ENCODE measurements at regions not wholly inside any gene's neighbourhood (a gene's known extent, or its start where the extent isn't known, plus 50 kb on each side); places are given as distances from the start of the nearest gene placed in this dataset.

DNA sequence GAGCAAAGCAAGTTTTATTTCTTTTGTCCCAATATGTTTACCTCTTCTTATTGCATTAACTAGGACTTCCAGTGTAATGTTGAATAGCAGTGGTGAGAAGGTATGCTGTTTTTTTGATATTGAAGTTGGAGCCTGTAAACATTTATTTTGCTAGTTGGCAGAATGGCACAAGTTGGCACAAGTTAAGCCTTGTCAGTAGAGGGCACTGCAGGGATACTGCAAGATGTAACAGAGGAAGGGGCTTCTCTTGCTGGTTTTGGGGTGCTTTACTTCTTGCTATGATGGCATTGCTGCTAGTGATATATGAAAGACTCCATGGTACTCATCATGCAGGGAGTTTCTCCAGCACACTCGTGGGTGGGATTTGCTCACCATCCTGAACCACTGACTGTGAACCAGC is 327.3 kb upstream of the ARX start:
- Histone ChIP-seq H3K79me2 (ENCODE audit: insufficient read depth) (no peaks in the 10 kb centered on the region), H4K20me1 (ENCODE audit: insufficient read depth) (no peaks in the 10 kb centered on the region), H3K4me1 (ENCODE audit: insufficient read depth) (no peaks in the 10 kb centered on the region), H2AFZ (no peak overlapping the region), H3K36me3 (ENCODE audit: low read depth) (no peaks in the 10 kb centered on the region), H3K9me3 (ENCODE audit: low read depth) (no peaks in the 10 kb centered on the region), H3K27me3 (replicated peaks; ENCODE audit: insufficient read depth) (no peaks in the 10 kb centered on the region), H3K9ac (no peak overlapping the region), H3K4me2 (ENCODE audit: unreplicated experiment) (no peak overlapping the region), H3K27ac (no peak overlapping the region), H3K9me2 (ENCODE audit: insufficient read depth) (no peaks in the 10 kb centered on the region), H3F3A (ENCODE audit: insufficient read depth) (no peaks in the 10 kb centered on the region), H3K4me3 (no peak overlapping the region)
- no peak for DNase-seq
- in situ Hi-C loops (cut with MboI), result no loop called here
- 0% methylated on average over 1 of the region's 1 CpG for WGBS, 2 experiments (ENCODE audit: low coverage in 1 of 2, low lambda C conversion rate in 2 of 2, missing lambda C conversion rate in 2 of 2)
- TF ChIP-seq EZH2phosphoT487 (IDR thresholded peaks at IDR 0.05; ENCODE audit: insufficient read depth, low read depth) (no peak), EZH2 (IDR thresholded peaks at IDR 0.05; ENCODE audit: insufficient read depth, poor library complexity, severe bottlenecking) (no peak)

DNA sequence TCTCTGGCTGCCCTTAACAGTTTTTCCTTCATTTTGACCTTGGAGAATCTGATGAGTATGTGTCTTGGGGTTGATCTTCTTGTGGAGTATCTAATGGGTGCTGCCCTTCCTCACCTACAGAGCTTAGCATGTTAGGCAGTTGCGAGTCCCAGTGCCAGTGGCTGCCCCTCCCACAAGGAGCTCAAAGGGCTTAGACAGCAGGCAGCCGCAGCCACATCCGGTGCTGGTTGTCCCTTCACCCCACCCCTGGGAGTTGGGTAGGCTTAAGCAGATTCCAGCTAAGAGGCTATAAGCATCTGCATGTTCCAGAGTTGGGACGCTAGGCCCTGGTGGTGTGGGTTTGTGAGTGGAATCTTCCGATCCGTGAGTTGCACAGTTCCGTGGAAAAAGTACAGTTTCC is 322.1 kb upstream of the ARX start:
- TF ChIP-seq EZH2phosphoT487 (IDR thresholded peaks at IDR 0.05; ENCODE audit: insufficient read depth, low read depth), result no peak
- no peak for TF ChIP-seq EZH2 (IDR thresholded peaks at IDR 0.05; ENCODE audit: insufficient read depth, poor library complexity, severe bottlenecking)
- Histone ChIP-seq H3K4me3 (no peak overlapping the region), H3K9me3 (ENCODE audit: low read depth) (no peaks in the 10 kb centered on the region), H3K27ac (no peak overlapping the region), H3K4me2 (ENCODE audit: unreplicated experiment) (no peak overlapping the region), H3K36me3 (ENCODE audit: low read depth) (no peaks in the 10 kb centered on the region), H3K4me1 (ENCODE audit: insufficient read depth) (no peaks in the 10 kb centered on the region), H3K9ac (no peak overlapping the region), H3K79me2 (ENCODE audit: insufficient read depth) (no peaks in the 10 kb centered on the region), H2AFZ (no peak overlapping the region), H3K27me3 (replicated peaks; ENCODE audit: insufficient read depth) (no peaks in the 10 kb centered on the region), H3K9me2 (ENCODE audit: insufficient read depth) (no peaks in the 10 kb centered on the region), H3F3A (ENCODE audit: insufficient read depth) (no peaks in the 10 kb centered on the region), H4K20me1 (ENCODE audit: insufficient read depth) (no peaks in the 10 kb centered on the region)
- WGBS, 2 experiments (ENCODE audit: low coverage in 1 of 2, low lambda C conversion rate in 2 of 2, missing lambda C conversion rate in 2 of 2), result 47 to 71% methylated on average over 4 to 5 of the region's 7 CpGs
- DNase-seq, result no peak
- in situ Hi-C loops (cut with MboI), result no loop called here

DNA sequence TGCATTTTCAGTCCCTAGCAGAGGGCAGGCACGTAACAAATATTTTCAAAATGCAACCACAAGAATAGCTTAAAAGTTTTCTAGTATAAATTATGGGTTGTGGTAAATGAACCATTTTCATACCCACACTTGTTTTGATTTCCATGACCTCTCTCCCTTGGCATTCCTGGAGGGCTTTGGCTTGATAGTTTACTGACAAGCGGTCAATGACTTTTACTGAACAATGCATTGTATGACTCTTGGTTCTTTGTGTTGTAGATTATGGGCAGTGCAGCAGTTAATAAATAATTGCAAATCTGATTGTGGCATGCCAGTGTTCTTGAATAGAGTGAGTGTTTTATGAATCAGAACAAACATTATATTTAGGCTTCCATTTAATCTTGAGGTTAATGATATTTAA is 285.2 kb upstream of the ARX start:
- H3K27ac ChIP-seq, result no peak overlapping the region
- H3K9me2 ChIP-seq (ENCODE audit: insufficient read depth), result no peaks in the 10 kb centered on the region
- no peak overlapping the region for H3K9ac ChIP-seq
- no peaks in the 10 kb centered on the region for H3F3A ChIP-seq (ENCODE audit: insufficient read depth)
- H2AFZ ChIP-seq, result no peak overlapping the region
- H4K20me1 ChIP-seq (ENCODE audit: insufficient read depth), result no peaks in the 10 kb centered on the region
- H3K79me2 ChIP-seq (ENCODE audit: insufficient read depth), result no peaks in the 10 kb centered on the region
- TF ChIP-seq EZH2 (IDR thresholded peaks at IDR 0.05; ENCODE audit: insufficient read depth, poor library complexity, severe bottlenecking), result no peak
- TF ChIP-seq EZH2phosphoT487 (IDR thresholded peaks at IDR 0.05; ENCODE audit: insufficient read depth, low read depth), result no peak
- no peaks in the 10 kb centered on the region for H3K4me1 ChIP-seq (ENCODE audit: insufficient read depth)
- no peaks in the 10 kb centered on the region for H3K27me3 ChIP-seq (replicated peaks; ENCODE audit: insufficient read depth)
- H3K4me2 ChIP-seq (ENCODE audit: unreplicated experiment), result no peak overlapping the region
- DNase-seq, result no peak
- in situ Hi-C loops (cut with MboI), result no loop called here
- WGBS, 2 experiments (ENCODE audit: low coverage in 1 of 2, low lambda C conversion rate in 2 of 2, missing lambda C conversion rate in 2 of 2), result 33 to 38% methylated on average over 2 of the region's 2 CpGs
- no peaks in the 10 kb centered on the region for H3K9me3 ChIP-seq (ENCODE audit: low read depth)
- no peak overlapping the region for H3K4me3 ChIP-seq
- no peaks in the 10 kb centered on the region for H3K36me3 ChIP-seq (ENCODE audit: low read depth)

- no peak for DNase-seq
- Histone ChIP-seq H3K9me3 (ENCODE audit: low read depth) (no peaks in the 10 kb centered on the region), H3K4me2 (ENCODE audit: unreplicated experiment) (no peak overlapping the region), H3K9me2 (ENCODE audit: insufficient read depth) (no peaks in the 10 kb centered on the region), H3K4me1 (ENCODE audit: insufficient read depth) (no peaks in the 10 kb centered on the region), H3K4me3 (no peak overlapping the region), H3K27ac (no peak overlapping the region), H3K9ac (no peak overlapping the region), H3K79me2 (ENCODE audit: insufficient read depth) (no peaks in the 10 kb centered on the region), H3K27me3 (replicated peaks; ENCODE audit: insufficient read depth) (no peaks in the 10 kb centered on the region), H3K36me3 (ENCODE audit: low read depth) (no peaks in the 10 kb centered on the region), H3F3A (ENCODE audit: insufficient read depth) (no peaks in the 10 kb centered on the region), H4K20me1 (ENCODE audit: insufficient read depth) (no peaks in the 10 kb centered on the region), H2AFZ (no peak overlapping the region)
- WGBS, 2 experiments (ENCODE audit: low coverage in 1 of 2, low lambda C conversion rate in 2 of 2, missing lambda C conversion rate in 2 of 2), result 0% methylated on average over 1 of the region's 1 CpG
- in situ Hi-C loops (cut with MboI), result no loop called here
- TF ChIP-seq EZH2 (IDR thresholded peaks at IDR 0.05; ENCODE audit: insufficient read depth, poor library complexity, severe bottlenecking) (no peak), EZH2phosphoT487 (IDR thresholded peaks at IDR 0.05; ENCODE audit: insufficient read depth, low read depth) (no peak)
These were observed 281.1 kb upstream of the ARX start for GRCh38 chrX:25296850-25297249.

DNA sequence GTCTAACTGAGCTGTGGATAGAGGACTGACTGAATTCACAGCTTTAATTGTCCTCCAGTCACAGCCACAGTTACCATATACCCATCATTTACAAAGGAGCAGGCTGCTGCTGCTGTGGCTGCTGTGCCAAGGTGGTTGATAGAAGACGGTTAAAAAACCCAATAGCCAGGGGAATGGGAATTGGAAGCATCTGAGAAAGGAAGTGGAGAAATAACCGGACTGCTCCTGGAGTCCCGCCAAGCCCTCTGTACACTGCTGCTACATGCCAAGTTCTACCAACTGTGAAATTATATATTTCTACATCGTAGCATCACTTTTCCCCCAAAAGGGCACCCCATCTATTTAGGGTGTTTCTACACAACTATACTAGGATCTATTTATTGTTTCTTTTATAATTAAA is 279.7 kb upstream of the ARX start:
- no peak for TF ChIP-seq EZH2phosphoT487 (IDR thresholded peaks at IDR 0.05; ENCODE audit: insufficient read depth, low read depth)
- no peak for TF ChIP-seq EZH2 (IDR thresholded peaks at IDR 0.05; ENCODE audit: insufficient read depth, poor library complexity, severe bottlenecking)
- no peaks in the 10 kb centered on the region for H3K9me3 ChIP-seq (ENCODE audit: low read depth)
- H3K9me2 ChIP-seq (ENCODE audit: insufficient read depth), result no peaks in the 10 kb centered on the region
- WGBS, 2 experiments (ENCODE audit: low coverage in 1 of 2, low lambda C conversion rate in 2 of 2, missing lambda C conversion rate in 2 of 2), result 16 to 19% methylated on average over 4 of the region's 4 CpGs
- H3K4me3 ChIP-seq, result no peak overlapping the region
- DNase-seq, result no peak
- H3K4me2 ChIP-seq (ENCODE audit: unreplicated experiment), result no peak overlapping the region
- H3K4me1 ChIP-seq (ENCODE audit: insufficient read depth), result no peaks in the 10 kb centered on the region
- H4K20me1 ChIP-seq (ENCODE audit: insufficient read depth), result no peaks in the 10 kb centered on the region
- H3K27ac ChIP-seq, result no peak overlapping the region
- no peaks in the 10 kb centered on the region for H3K79me2 ChIP-seq (ENCODE audit: insufficient read depth)
- no peaks in the 10 kb centered on the region for H3K36me3 ChIP-seq (ENCODE audit: low read depth)
- H2AFZ ChIP-seq, result no peak overlapping the region
- no peaks in the 10 kb centered on the region for H3F3A ChIP-seq (ENCODE audit: insufficient read depth)
- in situ Hi-C loops (cut with MboI), result no loop called here
- no peaks in the 10 kb centered on the region for H3K27me3 ChIP-seq (replicated peaks; ENCODE audit: insufficient read depth)
- no peak overlapping the region for H3K9ac ChIP-seq

Data from GM23248 (cell line).